Heart left ventricle (tissue), 16 donors: ENCODE measurements at regions not wholly inside any gene's neighbourhood (a gene's known extent, or its start where the extent isn't known, plus 50 kb on each side); places are given as distances from the start of the nearest gene placed in this dataset.

Experiments
- ATAC-seq, 4 donors: fragments of 200-7000 bp; cut with Tn5 transposase; one replicate each; pipeline ENCODE4 v1.9.1; 2020 to 2022; ENCODE audit warnings: moderate library complexity in 4 of 4, mild to moderate bottlenecking in 3 of 4, moderate number of reproducible peaks in 1 of 4
- DNase-seq, 5 donors: peaks; one replicate each; pipeline ENCODE4 v3.0.0-alpha.2; 2020
- H3K27ac ChIP-seq, 12 donors: fragments of 200-600 bp; sonication (generic) in 4 of 12; one replicate each; pipeline versions ENCODE4 v1.5.0 to v1.8.0; 2016 to 2022; ENCODE audit warnings: mild to moderate bottlenecking in 2 of 12
- H3K27me3 ChIP-seq, 9 donors: fragments of 200-600 bp; sonication (generic) in 2 of 9; one replicate each; pipeline versions ENCODE4 v1.5.1 to v1.8.0; 2016 to 2022; ENCODE audit warnings: mild to moderate bottlenecking in 3 of 9
- H3K36me3 ChIP-seq, 9 donors: fragments of 200-600 bp; sonication (generic) in 2 of 9; one replicate each; pipeline versions ENCODE4 v1.5.0 to v1.8.0; 2018 to 2022; ENCODE audit warnings: mild to moderate bottlenecking in 2 of 9
- H3K4me1 ChIP-seq, 12 donors: fragments of 200-600 bp; sonication (generic) in 4 of 12; one replicate each; pipeline versions ENCODE4 v1.5.0 to v1.8.0; 2016 to 2022; ENCODE audit warnings: mild to moderate bottlenecking in 3 of 12
- H3K4me3 ChIP-seq, 12 donors: fragments of 200-600 bp; sonication (generic) in 4 of 12; one replicate each; pipeline versions ENCODE4 v1.5.0 to v1.8.0; 2017 to 2022; ENCODE audit warnings: mild to moderate bottlenecking in 9 of 12, moderate library complexity in 4 of 12
- H3K9me3 ChIP-seq, 12 donors: fragments of 200-600 bp; sonication (generic) in 4 of 12; one replicate each; pipeline versions ENCODE4 v1.5.0 to v1.8.0; 2016 to 2022; ENCODE audit warnings: mild to moderate bottlenecking in 1 of 12
- CTCF ChIP-seq, 12 donors: fragments of 200-600 bp; sonication (generic) in 4 of 12; IDR thresholded peaks; one replicate each; pipeline versions ENCODE4 v1.5.0 to v1.8.0; 2018 to 2022; ENCODE audit warnings: antibody characterized with exemption in 12 of 12, mild to moderate bottlenecking in 5 of 12
- POLR2A ChIP-seq, 2 donors: fragments of 450-650 bp; IDR thresholded peaks; one replicate each; pipeline ENCODE4 v1.6.1; 2017; ENCODE audit warnings: antibody characterized with exemption in 2 of 2, mild to moderate bottlenecking in 2 of 2, moderate library complexity in 2 of 2
- WGBS, 4 donors: extraction: QIAGEN DNeasy Blood & Tissue Kit in 2 of 4; methylation state at CpG; one replicate each; pipeline versions ENCODE4 v1.1.5 to v1.1.7; 2013 to 2018; 5-methylcytosine and 5-hydroxymethylcytosine counted together
- intact Hi-C, 10 donors: fragments of 100-400 bp; cut with DNase I; formaldehyde crosslinking; loops; one replicate each; pipeline versions ENCODE4 v1.11.1 to v1.14.2; 2022
- donor health status: ischemic (EF 13 %, LVEDD 7.1; RV severe dilation, severe dysfunction).
- donor health status: healthy with polysubstance abuse.
- donor health status: DM: no; HTN: yes; CAD: no.
- donor health status: DM: no; HTN: no; CAD: no.
- donor health status: ischemic (EF 25% LVEDD 6.9; RV normal size, moderate dysfunction).
- donor health status: ischemic (EF 25% LVEDD 5.7; RV mildly dilated, moderate dysfunction).
- donor health status: healthy.
- donor health status: DM: yes; HTN: yes; CAD: no.
- donor health status: ischemic (EF 35%, LVEDD 5.7; RV mildly dilated, moderate dysfunction).
- donor health status: nonischemic (EF 11% LVEDD 7.7; RV severe dilation, severe dysfunction).
- donor health status: DM: yes; HTN: yes; CAD: no.
- donor health status: PGD.
- donor health status: ischemic (EF 29% LVEDD 5.4; RV normal size, mild dysfunction).
- donor health status: nonischemic (EF 23%, LVEDD 6.1; RV moderate dilation, normal function).

DNA sequence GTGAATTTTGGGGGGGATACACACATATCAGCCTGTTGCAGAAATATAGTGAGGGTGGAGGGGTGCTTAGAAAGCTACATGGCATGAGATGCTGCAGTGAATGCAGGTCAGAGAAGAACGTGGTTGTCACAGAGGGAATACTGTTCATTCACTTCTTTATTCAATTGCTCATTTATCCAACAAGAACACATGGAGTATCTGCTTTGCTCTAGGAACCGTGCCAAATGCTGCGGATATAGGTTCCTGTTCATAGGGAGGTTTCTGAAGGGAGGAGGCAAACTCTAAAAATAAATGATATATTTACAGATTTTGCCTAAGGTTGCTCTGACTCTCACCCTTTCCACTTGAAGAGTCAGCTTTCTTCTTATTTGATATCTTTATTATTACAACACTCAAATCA lies 444.3 kb upstream of the CLINT1 start:
- whole genome bisulfite sequencing, 4 donors, result 27 to 39% (median 33%) methylated on average over 3 of the region's 3 CpGs
- peaks cover 0 to 7% (median 0%) of the 10 kb centered on the region in 12 donors for H3K4me1 ChIP-seq

DNA sequence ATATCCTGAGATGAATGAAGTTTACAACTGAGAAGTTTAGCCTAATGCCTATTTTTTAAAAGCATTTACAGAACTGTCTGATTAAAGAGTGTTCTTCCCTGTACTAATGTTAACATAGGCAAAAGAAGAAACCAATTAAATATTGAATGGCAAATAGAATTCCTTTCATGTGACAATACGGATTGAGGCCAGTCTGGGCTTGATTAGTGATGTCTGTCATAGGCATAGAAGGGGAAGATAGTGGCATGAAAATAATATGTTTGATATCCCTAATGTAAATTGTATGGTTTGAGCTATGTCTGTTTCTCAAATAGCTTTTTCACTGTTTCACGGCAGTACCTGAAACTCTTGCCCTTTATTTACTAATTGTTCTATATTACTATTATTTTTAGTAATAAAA lies 443.1 kb upstream of the CLINT1 start:
- Histone ChIP-seq H3K9me3 (peaks cover 0 to 6% (median 2%) of the 10 kb centered on the region in 12 donors), H3K27ac (no peak overlapping the region), H3K36me3 (no peaks in the 10 kb centered on the region), H3K4me1 (peaks cover 0 to 7% (median 0%) of the 10 kb centered on the region in 12 donors), H3K4me3 (no peak overlapping the region), H3K27me3 (no peaks in the 10 kb centered on the region)
- ATAC-seq (no peak), DNase-seq (no peak)
- no peak for TF ChIP-seq CTCF (IDR thresholded peaks at IDR 0.05)
- TF ChIP-seq POLR2A (IDR thresholded peaks at IDR 0.05), result no peak
- intact Hi-C loops, result no loop called here
- WGBS, 4 donors, result 90 to 95% (median 95%) methylated on average over 2 of the region's 2 CpGs

More for the DNA sequence above, 444.3 kb upstream of the CLINT1 start:
- DNase-seq, result no peak
- H3K27me3 ChIP-seq, result peaks cover 0 to 5% (median 0%) of the 10 kb centered on the region in 9 donors
- intact Hi-C loops, result no loop called here
- no peak overlapping the region for H3K27ac ChIP-seq
- no peak for ATAC-seq
- no peak overlapping the region for H3K4me3 ChIP-seq
- no peaks in the 10 kb centered on the region for H3K9me3 ChIP-seq
- no peaks in the 10 kb centered on the region for H3K36me3 ChIP-seq
- TF ChIP-seq POLR2A (IDR thresholded peaks at IDR 0.05), result no peak
- TF ChIP-seq CTCF (IDR thresholded peaks at IDR 0.05), result no peak

GRCh38 chr5:158301186-158301585 lies 442.2 kb upstream of the CLINT1 start:
- ATAC-seq (no peak), DNase-seq (no peak)
- Histone ChIP-seq H3K27me3 (no peaks in the 10 kb centered on the region), H3K9me3 (peaks cover 0 to 14% (median 4%) of the 10 kb centered on the region in 12 donors), H3K27ac (no peak overlapping the region), H3K36me3 (no peaks in the 10 kb centered on the region), H3K4me1 (peaks cover 0 to 7% (median 0%) of the 10 kb centered on the region in 12 donors), H3K4me3 (no peak overlapping the region)
- no peak for TF ChIP-seq POLR2A (IDR thresholded peaks at IDR 0.05)
- TF ChIP-seq CTCF (IDR thresholded peaks at IDR 0.05), result no peak
- 56 to 60% (median 57%) methylated on average over 4 of the region's 4 CpGs for WGBS, 4 donors
- intact Hi-C loops, result no loop called here

GRCh38 chr5:158300256-158300655 lies 441.3 kb upstream of the CLINT1 start:
- TF ChIP-seq CTCF (IDR thresholded peaks at IDR 0.05) (no peak), POLR2A (IDR thresholded peaks at IDR 0.05) (no peak)
- 64 to 71% (median 67%) methylated on average over 8 of the region's 8 CpGs for WGBS, 4 donors
- H3K36me3 ChIP-seq, result no peaks in the 10 kb centered on the region
- H3K9me3 ChIP-seq, result peaks cover 0 to 14% (median 4%) of the 10 kb centered on the region in 12 donors
- H3K4me3 ChIP-seq, result no peak overlapping the region
- intact Hi-C loops, result no loop called here
- H3K27ac ChIP-seq, result no peak overlapping the region
- ATAC-seq (no peak), DNase-seq (no peak)
- H3K27me3 ChIP-seq, result no peaks in the 10 kb centered on the region
- no peaks in the 10 kb centered on the region for H3K4me1 ChIP-seq
